PC-3 (cell line): ENCODE measurements at regions not wholly inside any gene's neighbourhood (a gene's known extent, or its start where the extent isn't known, plus 50 kb on each side); places are given as distances from the start of the nearest gene placed in this dataset.

Experiments used
- ATAC-seq: fragments of 200-7000 bp; cut with Tn5 transposase; 2 replicates; pipeline ENCODE4 v1.9.1; 2020; ENCODE audit warnings: mild to moderate bottlenecking, moderate library complexity
- BruUV-seq: library from RNA; stranded (reverse); fragments of 400-500 nt; replicated peaks from 2 replicates; lab custom pipeline; 2021; lab: Mats Ljungman, UMichigan
- CTCF ChIA-PET: fragments of 300-600 bp; sonication (Branson Sonifier 250); formaldehyde crosslinking; loops from one replicate; lab custom pipeline; 2022; ENCODE audit warnings: antibody characterized with exemption; lab: Charles Lee
- POLR2A ChIA-PET: fragments of 300-600 bp; sonication (Branson Sonifier 250); formaldehyde crosslinking; loops from one replicate; lab custom pipeline; 2022; ENCODE audit warnings: antibody characterized with exemption; ENCODE audit not compliant: unreplicated experiment; lab: Charles Lee
- DNase-seq: peaks from one replicate; pipeline ENCODE4 v3.0.0-alpha.2; 2015
- H2AFZ ChIP-seq: fragments of 300-600 bp; sonication (generic); 2 replicates; pipeline ENCODE4 v1.6.0; 2016; ENCODE audit warnings: antibody characterized with exemption, low read length
- H3F3A ChIP-seq: fragments of 300-600 bp; sonication (generic); one replicate; pipeline ENCODE4 v1.6.0; 2017; ENCODE audit warnings: antibody characterized with exemption, low read length, control low read depth, mild to moderate bottlenecking; ENCODE audit not compliant: unreplicated experiment
- H3K27ac ChIP-seq: fragments of 300-600 bp; sonication (generic); 2 replicates; pipeline ENCODE4 v1.5.1; 2016; ENCODE audit warnings: mild to moderate bottlenecking, low read length
- H3K27me3 ChIP-seq: fragments of 300-600 bp; sonication (generic); 2 replicates; pipeline ENCODE4 v1.6.1; 2016; ENCODE audit warnings: low read length, mixed read lengths
- H3K36me3 ChIP-seq: fragments of 300-600 bp; sonication (generic); 2 replicates; pipeline ENCODE4 v1.6.1; 2016; ENCODE audit warnings: low read depth, mixed run types, low read length, mixed read lengths
- H3K4me1 ChIP-seq: fragments of 300-600 bp; sonication (generic); 2 replicates; pipeline ENCODE4 v1.5.1; 2016; ENCODE audit warnings: low read length; ENCODE audit not compliant: insufficient read depth
- H3K4me2 ChIP-seq: fragments of 300-600 bp; sonication (generic); 2 replicates; pipeline ENCODE4 v1.6.0; 2016; ENCODE audit warnings: low read length
- H3K4me3 ChIP-seq: fragments of 300-600 bp; sonication (generic); 2 replicates; pipeline ENCODE4 v1.5.1; 2016; ENCODE audit warnings: mild to moderate bottlenecking, low read length, mixed read lengths
- H3K79me2 ChIP-seq: fragments of 300-600 bp; sonication (generic); 2 replicates; pipeline ENCODE4 v1.6.1; 2017; ENCODE audit warnings: low read length, mixed read lengths
- H3K9ac ChIP-seq: fragments of 300-600 bp; sonication (generic); 2 replicates; pipeline ENCODE4 v1.6.0; 2016; ENCODE audit warnings: mild to moderate bottlenecking, low read length
- H3K9me2 ChIP-seq: fragments of 300-600 bp; sonication (generic); replicated peaks from 2 replicates; pipeline ENCODE4 v1.6.1; 2016; ENCODE audit warnings: mixed run types, low read length, mixed read lengths
- H3K9me3 ChIP-seq: fragments of 300-600 bp; sonication (generic); 2 replicates; pipeline ENCODE4 v1.6.1; 2016; ENCODE audit warnings: low read length, mixed read lengths
- H4K20me1 ChIP-seq: fragments of 300-600 bp; sonication (generic); 2 replicates; pipeline ENCODE4 v1.6.1; 2016; ENCODE audit warnings: low read length, mixed read lengths
- CTCF ChIP-seq: fragments of 300-600 bp; sonication (generic); conservative IDR thresholded peaks from 2 replicates; pipeline ENCODE4 v1.5.1; 2017; ENCODE audit warnings: antibody characterized with exemption, low read depth, mild to moderate bottlenecking, low read length
- EZH2 ChIP-seq: fragments of 300-600 bp; sonication (generic); IDR thresholded peaks from one replicate; pipeline ENCODE4 v1.6.1; 2017; ENCODE audit warnings: antibody characterized with exemption, mild to moderate bottlenecking, low read length; ENCODE audit not compliant: unreplicated experiment
- EZH2phosphoT487 ChIP-seq: fragments of 300-600 bp; sonication (generic); IDR thresholded peaks from 2 replicates; pipeline ENCODE4 v1.6.1; 2018; ENCODE audit warnings: mild to moderate bottlenecking, antibody characterized with exemption, low read length, borderline replicate concordance
- intact Hi-C: fragments of 100-400 bp; cut with micrococcal nuclease; formaldehyde crosslinking; loops from 2 replicates; pipeline ENCODE4 v1.9.0; 2023

DNA sequence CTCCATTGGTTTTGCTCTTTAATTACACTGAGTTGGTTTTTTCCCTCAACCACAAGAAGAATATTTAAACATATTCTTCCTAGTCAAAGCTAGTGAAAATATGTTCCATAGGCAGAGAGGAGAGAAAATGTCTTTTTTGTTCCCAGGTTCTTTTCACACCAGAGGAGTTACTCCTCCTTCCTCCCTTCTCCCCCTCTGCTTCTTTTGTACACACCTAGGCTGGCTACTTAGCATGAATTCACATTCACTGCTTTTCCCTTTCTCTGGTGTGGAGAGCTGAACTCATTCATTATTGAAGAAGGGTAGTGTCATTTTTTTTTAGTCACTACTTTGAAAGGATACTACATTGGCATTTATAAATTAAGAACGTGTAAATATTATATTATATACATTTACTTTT lies 56.6 kb upstream of the UGP2 start:
- no peak overlapping the region for H3K4me2 ChIP-seq
- no peaks in the 10 kb centered on the region for H3F3A ChIP-seq
- CTCF ChIA-PET, result no interaction called here
- H3K4me1 ChIP-seq, result peaks cover 2% of the 10 kb centered on the region; the same call in 1 of the 2 replicates
- H2AFZ ChIP-seq, result no peak overlapping the region
- H4K20me1 ChIP-seq, result no peaks in the 10 kb centered on the region
- no peaks in the 10 kb centered on the region for H3K79me2 ChIP-seq
- BruUV-seq, result no TSS peak
- H3K27me3 ChIP-seq, result no peaks in the 10 kb centered on the region
- POLR2A ChIA-PET, result no interaction called here
- no peak for DNase-seq
- no peaks in the 10 kb centered on the region for H3K9me2 ChIP-seq
- no peak overlapping the region for H3K27ac ChIP-seq
- intact Hi-C loops, result loop anchor here (5.0 kb wide), 1 partner anchor 442 kb away; no protein-coding TSS in a partner anchor
- no peaks in the 10 kb centered on the region for H3K9me3 ChIP-seq
- no peak for TF ChIP-seq EZH2phosphoT487
- no peak for TF ChIP-seq CTCF
- no peak for TF ChIP-seq EZH2
- no peak for ATAC-seq
- H3K36me3 ChIP-seq, result no peaks in the 10 kb centered on the region
- H3K9ac ChIP-seq, result no peak overlapping the region
- H3K4me3 ChIP-seq, result no peak overlapping the region

DNA sequence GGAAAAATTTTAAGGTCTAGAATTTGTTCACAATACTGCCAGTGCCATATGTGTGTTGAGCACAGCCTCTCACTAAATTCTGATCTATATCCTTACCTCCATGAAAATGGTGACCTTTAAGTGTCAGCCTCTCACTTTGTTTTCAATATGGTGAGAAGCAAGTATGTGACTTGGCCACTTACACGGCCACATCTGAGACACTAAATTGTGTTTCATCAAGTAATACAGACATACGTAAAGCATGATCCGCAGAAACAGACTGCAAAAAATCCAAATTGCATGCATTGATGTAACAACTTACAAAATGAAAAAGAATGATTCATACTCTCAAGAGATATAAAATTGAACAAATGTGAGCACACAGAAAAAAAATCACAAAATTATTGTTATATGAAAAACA lies 55.2 kb upstream of the UGP2 start:
- POLR2A ChIA-PET, result no interaction called here
- ATAC-seq, result no peak

More for the DNA sequence above, 55.2 kb upstream of the UGP2 start:
- H3K79me2 ChIP-seq, result no peaks in the 10 kb centered on the region
- no peaks in the 10 kb centered on the region for H3K9me3 ChIP-seq
- no peaks in the 10 kb centered on the region for H3K9me2 ChIP-seq
- no peaks in the 10 kb centered on the region for H3K27me3 ChIP-seq
- H3K27ac ChIP-seq, result no peak overlapping the region
- TF ChIP-seq EZH2phosphoT487 (no peak), CTCF (no peak), EZH2 (no peak)
- H3K4me1 ChIP-seq, result peaks cover 14% of the 10 kb centered on the region
- no TSS peak for BruUV-seq
- no peaks in the 10 kb centered on the region for H3F3A ChIP-seq
- no peaks in the 10 kb centered on the region for H3K36me3 ChIP-seq
- no peak overlapping the region for H2AFZ ChIP-seq
- no peak overlapping the region for H3K4me2 ChIP-seq
- H4K20me1 ChIP-seq, result no peaks in the 10 kb centered on the region
- H3K4me3 ChIP-seq, result no peak overlapping the region
- CTCF ChIA-PET, result no interaction called here
- H3K9ac ChIP-seq, result no peak overlapping the region
- DNase-seq, result no peak
- intact Hi-C loops, result loop anchor here (5.0 kb wide), 1 partner anchor 441 kb away; no protein-coding TSS in a partner anchor
